ENCODE measurements at regions not wholly inside any gene's neighbourhood (a gene's known extent, or its start where the extent isn't known, plus 50 kb on each side); places are given as distances from the start of the nearest gene placed in this dataset.

GRCh38 chr1:39107341-39108290 lies 81.5 kb downstream of the NDUFS5 start:
- no peak for DNase-seq (ENCODE audit: low read depth in 4 of 4, low spot score in 3 of 4)

GRCh38 chr1:39109644-39110043 lies 83.5 kb downstream of the NDUFS5 start:
- DNase-seq (ENCODE audit: low read depth in 4 of 4, low spot score in 3 of 4) = no peak

DNA sequence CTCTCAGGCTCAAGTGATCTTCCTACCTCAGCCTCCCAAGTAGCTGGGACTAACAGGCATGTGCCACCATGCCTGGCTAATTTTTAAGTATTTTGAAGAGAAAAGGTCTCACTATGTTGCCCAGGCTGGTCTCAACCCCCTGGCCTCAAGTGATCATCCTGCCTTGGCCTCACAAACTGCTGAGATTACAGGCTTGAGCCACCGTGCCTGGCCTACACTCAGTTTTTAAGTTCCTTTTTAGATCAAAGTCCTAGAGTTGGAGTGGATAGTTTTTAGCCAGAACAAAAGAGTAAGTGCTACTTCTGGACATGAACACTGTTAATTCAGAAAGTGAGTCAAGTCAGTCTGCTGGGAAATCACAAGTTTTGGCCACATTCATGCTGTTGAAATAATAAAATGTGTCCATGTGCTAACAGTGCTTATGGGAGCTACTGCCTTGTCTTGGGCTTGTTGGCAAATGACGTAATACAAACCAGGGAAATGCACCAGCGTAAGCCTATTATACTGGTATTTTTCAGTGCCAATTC lies 84.2 kb downstream of the NDUFS5 start:
- no peak for DNase-seq (ENCODE audit: low read depth in 4 of 4, low spot score in 3 of 4)

DNA sequence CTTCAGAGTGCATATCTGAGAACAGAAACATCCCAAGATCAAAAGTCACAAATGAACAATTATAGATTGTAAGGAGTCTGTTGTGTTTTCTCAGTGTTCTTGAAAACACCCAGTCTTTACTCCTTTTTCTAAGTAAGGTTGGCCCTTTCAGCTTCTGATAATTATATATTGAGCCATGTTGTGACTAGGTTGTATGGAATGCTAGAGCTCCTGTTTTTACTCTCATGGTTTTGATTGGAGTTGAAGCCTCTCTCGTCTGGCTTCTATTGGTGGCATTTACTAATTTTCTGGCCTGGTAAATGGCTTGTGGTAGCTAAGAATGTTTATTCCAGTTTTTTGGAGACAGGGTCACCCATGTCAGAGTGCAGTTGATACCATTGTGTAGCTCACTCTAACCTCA lies 84.7 kb downstream of the NDUFS5 start:
- DNase-seq (ENCODE audit: low read depth in 4 of 4, low spot score in 3 of 4) = no peak

GRCh38 chr1:39113109-39113743 lies 87.1 kb downstream of the NDUFS5 start:
- DNase-seq (ENCODE audit: low read depth in 4 of 4, low spot score in 3 of 4) = no peak

DNA sequence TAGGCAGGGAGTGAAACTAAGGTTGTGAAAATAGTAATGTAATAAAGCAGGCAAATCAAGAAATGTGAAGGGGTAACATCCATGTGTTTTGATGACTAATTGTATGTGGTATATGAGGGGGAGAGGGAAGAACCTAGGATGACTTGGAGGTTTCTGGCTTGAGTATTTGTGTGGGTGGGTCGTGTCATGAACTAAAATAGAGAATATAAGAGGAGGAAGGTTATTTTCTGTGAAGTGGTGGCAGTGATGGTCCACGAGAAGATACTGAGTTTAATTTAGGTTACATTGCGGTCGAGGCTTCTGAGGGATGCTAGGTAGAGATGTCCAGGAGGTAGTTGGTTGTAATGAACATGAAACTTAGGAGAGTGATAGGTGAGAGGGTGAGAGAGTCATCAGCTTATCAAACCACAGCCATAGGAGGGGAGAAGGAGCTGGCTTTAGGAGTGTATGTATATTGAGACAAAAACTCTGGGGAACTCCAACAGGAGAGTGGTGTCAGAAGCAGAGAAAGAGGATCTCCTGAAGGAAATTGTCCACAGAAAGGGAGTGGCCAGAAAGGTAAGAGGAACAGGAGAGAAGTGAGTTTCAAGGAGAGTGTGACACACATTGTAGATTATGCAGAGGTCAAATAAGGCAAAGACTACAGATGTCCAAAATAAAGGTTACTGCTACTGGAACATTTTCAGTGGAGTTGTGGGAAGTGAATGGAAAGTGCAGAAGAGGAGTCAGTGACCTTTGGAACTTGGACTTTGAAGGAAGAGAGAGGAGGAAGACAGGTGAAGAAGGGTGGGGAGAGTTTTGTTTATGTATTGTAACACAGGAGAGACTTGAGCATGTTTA lies 89.0 kb upstream of the MACF1 start:
- no peak for DNase-seq (ENCODE audit: low read depth in 4 of 4, low spot score in 3 of 4)

GRCh38 chr1:39116116-39116607 lies 88.3 kb upstream of the MACF1 start:
- no peak for DNase-seq (ENCODE audit: low read depth in 4 of 4, low spot score in 3 of 4)

DNA sequence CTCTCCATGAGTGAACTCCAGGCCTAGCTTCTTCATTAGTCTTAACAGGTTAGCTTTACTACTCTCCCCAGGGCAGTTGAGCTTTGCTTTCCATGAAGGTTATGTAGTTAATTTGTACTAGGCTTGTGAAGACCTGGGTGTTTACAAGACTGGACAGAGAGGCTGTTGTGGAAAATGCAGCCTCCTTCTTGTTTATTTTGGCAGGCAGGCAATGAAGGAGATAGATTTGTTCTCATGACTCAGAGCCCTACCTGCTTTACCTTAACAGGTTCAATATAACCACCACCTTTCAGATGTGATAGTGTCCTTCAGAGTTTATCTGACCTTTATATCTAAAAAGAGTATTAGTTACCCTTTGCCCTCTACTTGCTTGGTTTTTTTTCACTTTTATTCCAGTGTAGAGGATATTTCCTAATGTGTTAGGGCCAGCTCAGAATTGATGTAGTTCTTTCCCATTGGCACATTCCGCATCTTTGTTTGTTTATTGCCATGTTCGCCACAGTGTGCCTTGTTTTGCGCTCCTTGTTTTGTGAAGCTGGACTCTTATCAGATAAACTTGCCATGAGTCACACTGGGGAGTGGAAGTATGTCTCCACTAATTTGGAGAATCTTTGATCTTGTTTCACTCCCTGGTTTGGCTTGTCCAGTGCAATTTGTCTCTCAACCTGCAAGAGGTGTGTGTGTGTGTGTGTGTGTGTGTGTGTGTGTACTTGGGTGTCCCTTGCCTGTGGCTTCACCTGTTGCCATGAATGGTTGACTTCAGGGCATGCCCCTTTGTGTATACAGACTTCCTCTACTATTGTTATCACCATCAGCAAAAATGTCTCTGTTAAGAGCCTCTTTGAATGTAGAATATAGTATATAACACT lies 87.4 kb upstream of the MACF1 start:
- DNase-seq (ENCODE audit: low read depth in 4 of 4, low spot score in 3 of 4) = no peak

- no peak for DNase-seq (ENCODE audit: low read depth in 4 of 4, low spot score in 3 of 4)
Observed at GRCh38 chr1:39117899-39118450, 86.5 kb upstream of the MACF1 start.

- DNase-seq (ENCODE audit: low read depth in 4 of 4, low spot score in 3 of 4) = no peak
Observed at GRCh38 chr1:39122056-39122455, 82.4 kb upstream of the MACF1 start.

DNA sequence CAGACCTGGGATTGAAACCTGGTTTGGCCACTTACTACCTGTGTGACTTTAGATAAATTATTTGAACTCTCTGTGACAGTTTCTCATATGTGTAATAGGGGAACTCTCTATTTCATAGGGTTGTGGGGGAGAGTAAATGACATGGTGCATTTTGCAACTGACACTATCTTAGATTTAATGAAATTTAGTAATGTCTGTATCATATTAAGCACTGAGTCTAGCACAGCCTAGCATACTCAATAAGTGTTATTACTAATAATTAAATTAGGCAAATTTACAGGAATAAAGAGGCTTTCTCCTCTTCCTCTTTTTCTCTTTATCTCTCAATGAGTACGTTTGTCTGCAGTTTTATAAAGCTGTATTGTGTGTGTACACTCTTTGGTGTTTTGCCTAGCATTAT lies 80.2 kb upstream of the MACF1 start:
- no peak for DNase-seq (ENCODE audit: low read depth in 4 of 4, low spot score in 3 of 4)

GRCh38 chr1:39127513-39127912 lies 77.0 kb upstream of the MACF1 start:
- DNase-seq (ENCODE audit: low read depth in 4 of 4, low spot score in 3 of 4) = no peak

DNA sequence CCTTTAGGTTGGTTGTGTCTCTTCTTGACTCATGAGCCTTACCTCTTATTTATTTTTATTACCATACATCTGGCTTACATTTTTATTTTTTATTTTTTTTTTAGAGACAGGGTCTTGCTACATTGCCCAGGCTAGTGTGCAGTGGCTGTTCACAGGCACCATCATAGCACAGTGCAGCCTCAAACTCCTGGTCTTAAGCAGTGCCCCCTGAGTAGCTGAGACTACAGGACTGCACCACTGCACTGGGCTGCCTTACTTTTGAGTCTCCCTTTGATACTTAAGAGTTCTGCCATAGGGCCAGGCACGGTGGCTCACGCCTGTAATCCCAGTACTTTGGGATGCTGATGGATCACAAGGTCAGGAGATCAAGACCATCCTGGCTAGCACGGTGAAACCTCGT lies 76.4 kb upstream of the MACF1 start:
- DNase-seq (ENCODE audit: low read depth in 4 of 4, low spot score in 3 of 4) = no peak

- no peak for DNase-seq (ENCODE audit: low read depth in 4 of 4, low spot score in 3 of 4)
Observed at GRCh38 chr1:39128959-39129358, 75.5 kb upstream of the MACF1 start.

- no peak for DNase-seq (ENCODE audit: low read depth in 4 of 4, low spot score in 3 of 4)
Observed at GRCh38 chr1:39129514-39129913, 75.0 kb upstream of the MACF1 start.

GRCh38 chr1:39130325-39130724 lies 74.2 kb upstream of the MACF1 start:
- no peak for DNase-seq (ENCODE audit: low read depth in 4 of 4, low spot score in 3 of 4)

GRCh38 chr1:39131940-39132339 lies 72.6 kb upstream of the MACF1 start:
- DNase-seq (ENCODE audit: low read depth in 4 of 4, low spot score in 3 of 4) = no peak

GRCh38 chr1:39132505-39133339 lies 71.8 kb upstream of the MACF1 start:
- peak in 1 of 4 donors; percentile 54 for DNase-seq (ENCODE audit: low read depth in 4 of 4, low spot score in 3 of 4)

- DNase-seq (ENCODE audit: low read depth in 4 of 4, low spot score in 3 of 4) = no peak
Observed at GRCh38 chr1:39133340-39133684, 71.2 kb upstream of the MACF1 start.

All from left renal pelvis (tissue), 4 donors.